Neural progenitor cell (in vitro differentiated cells): ENCODE measurements at regions not wholly inside any gene's neighbourhood (a gene's known extent, or its start where the extent isn't known, plus 50 kb on each side); places are given as distances from the start of the nearest gene placed in this dataset.
A peak's percentile ranks its signal among the peaks of the same experiment; 100 is the strongest.

Experiments
- DNase-seq: peaks from one replicate; pipeline ENCODE4 v3.0.0-alpha.2; 2016; ENCODE audit warnings: low spot score
- H2AFZ ChIP-seq: fragments of 200-600 bp; sonication (generic); replicated peaks from 2 replicates; pipeline ENCODE4 v1.6.1; 2016; ENCODE audit warnings: antibody characterized with exemption
- H3F3A ChIP-seq: fragments of 200-600 bp; sonication (generic); 2 replicates; pipeline ENCODE4 v1.6.1; 2016; ENCODE audit warnings: antibody characterized with exemption, low read depth
- H3K27ac ChIP-seq: fragments of 200-600 bp; sonication (generic); 2 replicates; pipeline ENCODE4 v1.5.1; 2016; ENCODE audit warnings: mild to moderate bottlenecking
- H3K27me3 ChIP-seq: fragments of 200-600 bp; sonication (generic); 2 replicates; pipeline ENCODE4 v1.6.1; 2016; ENCODE audit warnings: mild to moderate bottlenecking, moderate library complexity
- H3K36me3 ChIP-seq: fragments of 200-600 bp; sonication (generic); 2 replicates; pipeline ENCODE4 v1.5.1; 2016
- H3K4me1 ChIP-seq: fragments of 200-600 bp; sonication (generic); 2 replicates; pipeline ENCODE4 v1.6.1; 2016; ENCODE audit warnings: mixed run types
- H3K4me2 ChIP-seq: fragments of 200-600 bp; sonication (generic); 2 replicates; pipeline ENCODE4 v1.6.1; 2016
- H3K4me3 ChIP-seq: fragments of 200-600 bp; sonication (generic); 2 replicates; pipeline ENCODE4 v1.5.1; 2016
- H3K79me2 ChIP-seq: fragments of 200-600 bp; sonication (generic); 2 replicates; pipeline ENCODE4 v1.6.1; 2016; ENCODE audit warnings: low read depth
- H3K9ac ChIP-seq: fragments of 200-600 bp; sonication (generic); 2 replicates; pipeline ENCODE4 v1.6.1; 2016
- H3K9me3 ChIP-seq: fragments of 200-600 bp; sonication (generic); 2 replicates; pipeline ENCODE4 v1.5.1; 2016; ENCODE audit warnings: low read depth
- H4K20me1 ChIP-seq: fragments of 200-600 bp; sonication (generic); 2 replicates; pipeline ENCODE4 v1.6.1; 2016; ENCODE audit warnings: low read depth
- H3K27ac Mint-ChIP-seq: 3 replicates; pipeline ENCODE4 v1.8.0; 2021; ENCODE audit warnings: mixed read lengths
- H3K27me3 Mint-ChIP-seq: 2 replicates; pipeline ENCODE4 v1.8.0; 2022; ENCODE audit warnings: low read depth, mild to moderate bottlenecking, inconsistent platforms, moderate library complexity, mixed read lengths; ENCODE audit not compliant: insufficient read depth
- H3K36me3 Mint-ChIP-seq: 3 replicates; pipeline ENCODE4 v1.8.0; 2021; ENCODE audit warnings: mixed read lengths
- H3K4me1 Mint-ChIP-seq: 3 replicates; pipeline ENCODE4 v1.8.0; 2021; ENCODE audit warnings: mixed read lengths
- H3K4me3 Mint-ChIP-seq: 3 replicates; pipeline ENCODE4 v1.8.0; 2021; ENCODE audit warnings: mild to moderate bottlenecking, moderate library complexity, mixed read lengths
- H3K9me3 Mint-ChIP-seq: 3 replicates; pipeline ENCODE4 v1.8.0; 2020; ENCODE audit warnings: mixed read lengths
- EZH2 ChIP-seq: fragments of 200-600 bp; sonication (generic); IDR thresholded peaks from 2 replicates; pipeline ENCODE4 v1.6.1; 2017; ENCODE audit warnings: antibody characterized with exemption, mild to moderate bottlenecking, moderate library complexity
- EZH2phosphoT487 ChIP-seq: fragments of 200-600 bp; sonication (generic); IDR thresholded peaks from 2 replicates; pipeline ENCODE4 v1.6.1; 2017; ENCODE audit warnings: antibody characterized with exemption
- TF ChIP-seq, protein P1 (sequence below): fragments of 200-600 bp; sonication (generic); IDR thresholded peaks from 2 replicates; pipeline ENCODE4 v1.5.1; 2017; ENCODE audit warnings: antibody characterized with exemption, mild to moderate bottlenecking

DNA sequence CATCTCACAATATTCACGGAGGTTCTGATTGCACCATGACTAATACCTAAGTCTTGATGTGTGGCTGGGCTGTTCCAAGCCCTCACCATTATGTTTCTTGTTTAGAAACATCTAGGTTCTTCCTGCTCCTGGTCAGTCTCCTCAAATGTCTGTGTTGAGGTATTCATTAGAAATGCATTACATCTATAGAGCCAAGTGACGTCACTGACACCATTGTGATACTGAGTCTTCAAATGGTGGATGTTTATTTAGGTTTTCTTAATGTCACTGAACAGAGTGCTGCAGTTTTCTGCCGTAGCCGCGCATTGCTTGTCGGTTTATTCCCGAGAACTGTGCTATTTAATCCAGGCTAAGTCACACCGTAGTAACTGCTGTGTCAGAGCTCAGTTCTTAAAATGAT, 142.4 kb upstream of the SPACA7 start:
- H3K4me1 Mint-ChIP-seq = peaks cover 25% of the 10 kb centered on the region
- no peak overlapping the region for H2AFZ ChIP-seq
- H3K36me3 ChIP-seq = no peaks in the 10 kb centered on the region
- H3K4me3 ChIP-seq = no peak overlapping the region
- H3K79me2 ChIP-seq = no peaks in the 10 kb centered on the region
- H3K9ac ChIP-seq = no peak overlapping the region
- H3K27ac ChIP-seq = no peak overlapping the region
- no peaks in the 10 kb centered on the region for H3F3A ChIP-seq
- H4K20me1 ChIP-seq = no peaks in the 10 kb centered on the region
- TF ChIP-seq EZH2 (no peak), EZH2phosphoT487 (no peak)
- peak overlapping the region; percentile 5 for H3K27ac Mint-ChIP-seq
- no peaks in the 10 kb centered on the region for H3K36me3 Mint-ChIP-seq
- no peak overlapping the region for H3K4me3 Mint-ChIP-seq
- peaks cover 22% of the 10 kb centered on the region for H3K9me3 Mint-ChIP-seq
- peaks cover 15% of the 10 kb centered on the region for H3K27me3 Mint-ChIP-seq
- H3K27me3 ChIP-seq = peaks cover 3% of the 10 kb centered on the region
- H3K4me2 ChIP-seq = no peak overlapping the region
- H3K9me3 ChIP-seq = no peaks in the 10 kb centered on the region
- H3K4me1 ChIP-seq = no peaks in the 10 kb centered on the region
- DNase-seq = no peak

DNA sequence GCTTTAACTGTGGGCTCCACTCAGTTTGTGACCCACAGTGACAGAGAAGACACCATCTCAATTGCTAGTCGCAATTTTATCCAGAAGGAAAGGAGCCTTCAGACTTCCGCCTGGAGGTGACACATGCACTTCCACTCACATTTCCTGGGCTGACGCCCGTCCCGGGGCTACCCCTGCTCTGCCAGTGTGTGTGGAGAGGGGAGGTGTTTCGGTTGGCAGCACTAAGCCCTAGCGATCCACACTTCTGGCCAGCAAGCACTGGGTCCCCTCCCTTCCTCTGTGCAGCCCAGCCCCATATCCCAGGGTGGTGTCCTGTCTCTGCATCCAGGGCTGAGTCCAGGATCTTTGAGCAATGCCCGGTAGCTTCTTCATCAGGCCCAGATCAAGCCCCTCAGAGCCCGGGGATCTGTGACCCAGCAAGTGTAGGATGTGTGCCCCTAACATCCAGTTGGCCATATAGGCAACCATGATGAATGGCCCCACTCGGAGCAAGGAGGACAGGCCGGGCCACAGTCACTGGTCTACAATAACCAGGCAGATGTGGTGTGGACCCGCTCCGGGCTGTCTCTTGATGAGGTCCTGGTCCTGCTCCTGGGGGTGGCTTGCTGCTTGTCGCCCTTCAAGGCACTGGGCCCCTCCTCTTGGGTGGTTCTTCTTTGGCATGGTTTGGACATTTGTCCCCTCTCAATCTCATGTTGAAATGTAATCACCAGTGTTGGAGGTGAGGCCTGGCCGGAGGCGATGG, 141.9 kb upstream of the SPACA7 start:
- peaks cover 3% of the 10 kb centered on the region for H3K27me3 ChIP-seq
- Mint-ChIP-seq H3K36me3 (no peaks in the 10 kb centered on the region), H3K4me1 (peaks cover 25% of the 10 kb centered on the region), H3K27ac (no peak overlapping the region), H3K9me3 (peaks cover 25% of the 10 kb centered on the region), H3K27me3 (peaks cover 15% of the 10 kb centered on the region), H3K4me3 (no peak overlapping the region)
- H3K4me2 ChIP-seq = no peak overlapping the region
- no peaks in the 10 kb centered on the region for H3K79me2 ChIP-seq
- no peaks in the 10 kb centered on the region for H3F3A ChIP-seq
- no peaks in the 10 kb centered on the region for H4K20me1 ChIP-seq
- H3K4me1 ChIP-seq = no peaks in the 10 kb centered on the region
- no peak overlapping the region for H3K9ac ChIP-seq
- H2AFZ ChIP-seq = no peak overlapping the region
- DNase-seq = no peak
- no peak overlapping the region for H3K4me3 ChIP-seq
- TF ChIP-seq, protein P1, sequence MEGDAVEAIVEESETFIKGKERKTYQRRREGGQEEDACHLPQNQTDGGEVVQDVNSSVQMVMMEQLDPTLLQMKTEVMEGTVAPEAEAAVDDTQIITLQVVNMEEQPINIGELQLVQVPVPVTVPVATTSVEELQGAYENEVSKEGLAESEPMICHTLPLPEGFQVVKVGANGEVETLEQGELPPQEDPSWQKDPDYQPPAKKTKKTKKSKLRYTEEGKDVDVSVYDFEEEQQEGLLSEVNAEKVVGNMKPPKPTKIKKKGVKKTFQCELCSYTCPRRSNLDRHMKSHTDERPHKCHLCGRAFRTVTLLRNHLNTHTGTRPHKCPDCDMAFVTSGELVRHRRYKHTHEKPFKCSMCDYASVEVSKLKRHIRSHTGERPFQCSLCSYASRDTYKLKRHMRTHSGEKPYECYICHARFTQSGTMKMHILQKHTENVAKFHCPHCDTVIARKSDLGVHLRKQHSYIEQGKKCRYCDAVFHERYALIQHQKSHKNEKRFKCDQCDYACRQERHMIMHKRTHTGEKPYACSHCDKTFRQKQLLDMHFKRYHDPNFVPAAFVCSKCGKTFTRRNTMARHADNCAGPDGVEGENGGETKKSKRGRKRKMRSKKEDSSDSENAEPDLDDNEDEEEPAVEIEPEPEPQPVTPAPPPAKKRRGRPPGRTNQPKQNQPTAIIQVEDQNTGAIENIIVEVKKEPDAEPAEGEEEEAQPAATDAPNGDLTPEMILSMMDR = no peak
- TF ChIP-seq EZH2phosphoT487 = no peak
- no peak for TF ChIP-seq EZH2
- H3K27ac ChIP-seq = no peak overlapping the region
- no peaks in the 10 kb centered on the region for H3K9me3 ChIP-seq
- no peaks in the 10 kb centered on the region for H3K36me3 ChIP-seq

DNA sequence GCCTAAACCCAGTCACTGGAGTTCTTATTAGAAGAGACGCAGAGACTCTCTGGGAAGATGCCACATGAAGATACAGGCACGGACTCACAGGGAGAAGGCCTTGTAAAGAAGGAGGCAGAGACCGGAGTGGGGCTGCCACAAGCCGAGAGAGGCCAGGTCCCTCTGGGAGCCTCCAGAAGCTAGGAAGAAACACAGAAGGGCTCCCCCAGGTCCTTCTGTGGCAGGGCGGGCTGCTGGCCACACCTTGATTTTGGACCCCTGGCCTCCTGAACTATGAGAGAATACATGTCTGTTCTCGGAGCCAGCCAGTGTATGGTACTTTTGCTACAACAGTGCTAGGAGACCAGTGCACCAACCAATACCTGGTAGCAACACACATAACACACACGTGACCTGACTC, 140.1 kb upstream of the SPACA7 start:
- H2AFZ ChIP-seq = no peak overlapping the region
- H3K4me2 ChIP-seq = no peak overlapping the region
- peaks cover 11% of the 10 kb centered on the region for H3K27me3 Mint-ChIP-seq

More for the DNA sequence above, 140.1 kb upstream of the SPACA7 start:
- Histone ChIP-seq H3K27me3 (peaks cover 3% of the 10 kb centered on the region), H3K79me2 (no peaks in the 10 kb centered on the region), H3K27ac (no peak overlapping the region), H4K20me1 (no peaks in the 10 kb centered on the region), H3K9me3 (no peaks in the 10 kb centered on the region), H3F3A (no peaks in the 10 kb centered on the region), H3K4me1 (no peaks in the 10 kb centered on the region), H3K4me3 (no peak overlapping the region), H3K9ac (no peak overlapping the region), H3K36me3 (no peaks in the 10 kb centered on the region)
- no peak overlapping the region for H3K4me3 Mint-ChIP-seq
- peaks cover 26% of the 10 kb centered on the region for H3K9me3 Mint-ChIP-seq
- no peaks in the 10 kb centered on the region for H3K36me3 Mint-ChIP-seq
- no peak overlapping the region for H3K27ac Mint-ChIP-seq
- DNase-seq = no peak
- peaks cover 14% of the 10 kb centered on the region for H3K4me1 Mint-ChIP-seq
- TF ChIP-seq EZH2 = no peak
- TF ChIP-seq, protein P1 = no peak
- TF ChIP-seq EZH2phosphoT487 = no peak
